Epithelial cell of prostate (primary cell): ENCODE measurements at regions not wholly inside any gene's neighbourhood (a gene's known extent, or its start where the extent isn't known, plus 50 kb on each side); places are given as distances from the start of the nearest gene placed in this dataset.
"Not testable (repeated sequence)": the region's sequence is repeated elsewhere in the genome, so short reads cannot be mapped to it uniquely, and the experiment has no call there.

Experiments used
- DNase-seq: peaks from one replicate; pipeline ENCODE4 v3.0.0-alpha.2; 2011; ENCODE audit warnings: low read depth, low spot score
- H3K27ac ChIP-seq: fragments of 450-650 bp; 2 replicates; pipeline ENCODE4 v1.5.1; 2017; ENCODE audit warnings: mild to moderate bottlenecking

- no peak for DNase-seq
- no peak overlapping the region for H3K27ac ChIP-seq
Measured at GRCh38 chr5:152125661-152126205, 201.1 kb upstream of the GLRA1 start.

DNA sequence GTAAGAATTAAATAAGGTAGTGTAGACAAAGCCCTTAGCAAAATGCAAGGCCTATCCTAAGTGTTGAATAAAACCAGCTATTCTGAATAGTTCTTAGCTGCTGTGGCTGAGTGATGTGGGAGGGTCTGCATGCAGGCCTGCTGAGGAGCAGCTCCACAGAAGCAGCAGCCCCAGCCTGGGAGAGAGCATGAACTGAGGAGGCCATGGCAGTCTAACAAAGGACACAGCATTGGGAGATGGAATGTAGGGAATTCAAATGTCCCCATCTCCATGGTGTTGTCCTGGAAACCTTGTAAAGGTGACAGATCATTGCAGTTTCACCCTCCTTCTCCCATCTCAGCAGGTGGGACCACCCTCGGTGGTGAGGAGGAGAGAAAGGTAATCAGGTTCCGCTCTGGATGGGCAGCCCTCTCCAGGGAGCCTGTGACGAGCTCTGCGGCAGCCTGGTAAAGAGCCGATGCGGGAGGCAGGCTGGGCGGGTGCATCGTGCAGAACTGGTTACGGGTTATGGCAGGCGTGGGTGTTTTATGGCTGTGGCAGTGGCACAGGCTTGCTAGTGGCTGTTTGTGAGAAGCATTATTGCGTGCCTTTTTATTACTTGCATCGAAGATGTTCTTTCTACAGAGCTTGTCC is 199.9 kb upstream of the GLRA1 start:
- no peak overlapping the region for H3K27ac ChIP-seq
- DNase-seq: no peak

DNA sequence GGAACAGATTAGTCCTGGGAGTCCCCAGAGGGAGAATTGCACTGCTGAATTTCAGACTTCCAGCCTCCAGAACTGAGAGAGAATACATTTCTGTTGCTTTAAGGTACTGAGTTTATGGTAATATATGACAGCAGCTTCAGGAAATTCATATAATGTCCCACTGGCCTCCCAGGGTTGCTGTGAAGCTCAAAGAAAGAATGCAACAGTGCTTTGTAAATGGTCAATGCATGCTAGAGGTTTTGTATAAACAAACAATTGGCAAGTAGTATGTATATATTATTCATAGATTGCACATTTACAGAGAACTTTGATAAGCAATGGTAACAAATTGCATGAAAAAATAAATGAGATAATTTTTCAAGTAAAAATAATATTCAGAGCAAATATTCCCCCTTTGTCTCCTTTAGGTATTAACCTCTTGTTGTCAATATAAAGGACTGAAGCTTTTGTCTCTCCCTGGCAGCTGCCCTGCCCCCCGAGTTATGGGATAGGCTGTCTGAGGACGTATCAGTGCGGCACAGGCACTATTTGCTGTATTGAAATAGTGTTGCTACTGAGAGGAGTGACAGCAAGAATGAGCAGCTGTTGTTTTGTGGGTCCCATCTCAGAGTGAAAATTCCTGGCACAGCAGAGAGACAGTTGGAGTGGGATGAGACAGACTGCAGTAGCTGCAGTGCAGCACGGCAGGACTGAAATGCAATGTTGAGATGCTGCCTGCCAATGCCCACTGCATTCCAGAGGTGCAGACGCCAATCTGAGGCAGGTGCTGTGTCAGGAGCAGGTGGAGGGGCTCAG is 194.2 kb upstream of the GLRA1 start:
- DNase-seq: no peak

DNA sequence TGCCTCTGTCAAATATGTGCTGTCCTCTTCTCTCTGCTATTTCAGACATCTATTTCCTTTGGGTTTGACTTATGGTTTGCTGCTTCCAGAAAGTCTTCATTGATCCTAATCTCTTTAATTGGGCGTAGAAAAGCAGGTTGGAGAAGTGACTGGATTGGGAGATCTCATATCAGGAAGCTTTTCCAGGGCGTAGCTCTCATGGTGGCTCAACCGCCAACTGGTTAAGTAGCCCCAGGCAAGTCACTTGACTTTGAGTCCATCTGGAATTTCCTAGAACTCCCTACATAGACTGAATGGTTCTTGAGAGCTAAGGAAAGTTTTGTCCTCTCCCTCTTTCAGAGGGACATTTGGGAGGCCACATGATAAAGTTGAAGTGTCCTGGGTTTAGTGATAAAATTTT is 192.3 kb upstream of the GLRA1 start:
- DNase-seq: no peak
- H3K27ac ChIP-seq: no peak overlapping the region

More for the DNA sequence above, 194.2 kb upstream of the GLRA1 start:
- no peak overlapping the region for H3K27ac ChIP-seq

- DNase-seq: no peak
- H3K27ac ChIP-seq: no peak overlapping the region
Measured at GRCh38 chr5:152113401-152113800, 188.8 kb upstream of the GLRA1 start.

DNA sequence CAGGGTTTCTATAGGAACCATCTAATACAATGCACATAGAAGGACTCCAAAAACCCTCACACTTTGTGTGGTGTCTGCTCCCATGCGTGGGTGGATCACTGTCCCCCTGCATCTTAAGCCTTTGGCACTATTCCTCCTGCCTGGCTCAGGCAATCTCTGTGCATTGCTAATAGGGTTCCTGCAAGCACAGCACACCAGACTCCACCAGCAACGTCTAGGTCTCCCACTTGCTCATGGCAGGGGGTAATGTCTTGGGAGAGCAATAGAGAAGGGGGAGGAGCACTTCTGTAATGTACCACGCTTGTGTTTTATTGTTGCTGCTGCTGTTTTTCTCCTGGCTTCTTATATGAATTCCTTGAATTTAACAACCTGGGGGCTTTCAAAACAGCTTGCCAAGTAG is 182.6 kb upstream of the GLRA1 start:
- no peak for DNase-seq
- H3K27ac ChIP-seq: no peak overlapping the region

DNA sequence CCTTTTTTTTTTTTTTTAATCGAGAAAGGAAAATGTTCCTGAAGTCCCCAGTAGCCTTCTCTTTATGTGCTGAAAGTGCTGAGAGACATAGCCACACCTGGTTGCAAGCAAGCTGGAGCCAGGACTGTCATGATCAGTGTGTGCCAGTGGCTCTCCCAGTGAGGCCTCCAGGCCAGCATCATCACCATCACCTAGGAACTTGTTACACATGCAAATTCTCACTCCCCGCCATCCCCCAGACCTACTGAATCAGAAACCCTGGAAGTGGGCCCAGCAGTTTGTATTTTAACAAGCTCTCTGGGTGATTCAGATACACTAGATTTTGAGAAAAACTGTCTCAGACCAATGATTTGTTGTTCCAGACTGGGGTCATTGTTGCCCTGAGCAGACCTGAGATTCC is 181.9 kb upstream of the GLRA1 start:
- no peak for DNase-seq
- no peak overlapping the region for H3K27ac ChIP-seq

DNA sequence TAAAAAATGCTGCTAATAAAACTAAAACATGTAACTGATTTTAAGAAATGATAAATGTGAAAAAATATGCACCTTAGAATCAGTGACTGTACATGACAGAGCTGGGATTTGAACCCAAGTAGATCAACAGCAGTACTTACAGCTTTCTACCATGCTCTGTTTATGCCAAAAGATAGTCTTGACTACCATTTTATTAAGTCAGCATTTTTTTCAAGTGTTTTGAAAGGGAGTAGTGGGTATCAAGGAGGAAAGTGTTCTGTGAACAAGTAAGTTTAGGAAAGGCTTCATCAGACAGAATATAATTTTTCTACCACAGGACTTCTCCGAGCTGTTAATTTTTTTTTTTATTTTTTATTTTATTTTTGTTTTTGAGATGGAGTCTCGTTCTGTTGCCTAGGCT is 180.4 kb upstream of the GLRA1 start:
- no peak overlapping the region for H3K27ac ChIP-seq
- DNase-seq: no peak

DNA sequence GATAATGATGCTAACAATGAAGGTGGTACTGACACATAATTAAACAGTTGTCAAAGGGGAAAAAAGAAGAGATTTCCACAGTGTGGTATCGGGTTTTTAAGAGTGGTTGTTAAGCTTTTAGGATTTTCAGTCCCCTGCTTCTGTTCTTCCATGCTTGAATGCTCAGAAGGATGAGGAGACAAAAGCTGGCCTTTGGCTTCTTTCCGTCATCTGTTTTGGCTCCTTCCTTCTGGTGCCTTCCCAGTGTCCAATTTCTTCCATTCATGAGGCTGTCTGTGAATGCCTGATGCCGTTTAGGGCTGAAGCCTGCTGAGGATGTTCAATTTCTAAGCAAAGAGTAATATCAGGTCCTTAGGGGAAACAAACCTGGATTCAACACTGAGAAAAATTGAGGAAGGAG is 179.6 kb upstream of the GLRA1 start:
- H3K27ac ChIP-seq: no peak overlapping the region
- no peak for DNase-seq

DNA sequence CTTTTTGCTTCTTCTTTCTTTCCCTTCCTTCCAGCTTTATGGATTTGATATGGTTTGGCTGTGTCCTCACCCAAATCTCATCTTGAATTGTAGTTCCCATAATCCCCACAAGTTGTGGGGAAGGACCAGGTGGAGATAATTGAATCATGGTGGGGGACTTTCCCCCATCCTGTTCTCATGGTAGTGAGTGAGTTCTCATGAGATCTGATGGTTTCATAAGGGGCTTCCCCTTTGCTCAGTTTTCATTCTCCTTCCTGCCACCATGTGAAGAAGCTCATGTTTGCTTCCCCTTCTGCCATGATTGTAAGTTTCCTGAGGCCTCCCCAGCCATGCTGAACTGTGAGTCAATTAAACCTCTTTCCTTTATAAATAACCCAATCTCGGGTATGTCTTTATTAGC is 178.3 kb upstream of the GLRA1 start:
- not testable (repeated sequence) for DNase-seq

GRCh38 chr5:152102057-152102456 is 177.4 kb upstream of the GLRA1 start:
- H3K27ac ChIP-seq: no peak overlapping the region
- no peak for DNase-seq

More for the DNA sequence above, 178.3 kb upstream of the GLRA1 start:
- not testable (repeated sequence) for H3K27ac ChIP-seq

DNA sequence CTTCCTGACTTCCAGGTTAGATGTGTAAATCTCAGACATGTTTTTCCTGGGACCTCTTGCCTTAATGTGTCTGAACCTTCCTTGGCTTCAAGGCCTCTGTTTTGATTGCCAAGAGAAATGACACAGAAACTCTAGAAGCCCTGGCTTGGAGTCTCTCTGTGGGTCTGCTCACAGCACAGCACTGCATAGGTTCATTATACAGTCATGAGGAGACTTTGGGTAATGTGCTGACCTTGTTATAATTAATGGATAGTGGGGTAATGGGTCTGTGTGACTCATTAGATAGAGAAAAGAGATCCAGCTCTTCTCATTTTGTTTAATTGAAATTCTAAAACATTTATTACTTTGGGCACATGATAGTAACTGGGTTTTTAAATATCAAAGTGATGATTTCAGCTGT is 175.8 kb upstream of the GLRA1 start:
- no peak for DNase-seq
- H3K27ac ChIP-seq: no peak overlapping the region

DNA sequence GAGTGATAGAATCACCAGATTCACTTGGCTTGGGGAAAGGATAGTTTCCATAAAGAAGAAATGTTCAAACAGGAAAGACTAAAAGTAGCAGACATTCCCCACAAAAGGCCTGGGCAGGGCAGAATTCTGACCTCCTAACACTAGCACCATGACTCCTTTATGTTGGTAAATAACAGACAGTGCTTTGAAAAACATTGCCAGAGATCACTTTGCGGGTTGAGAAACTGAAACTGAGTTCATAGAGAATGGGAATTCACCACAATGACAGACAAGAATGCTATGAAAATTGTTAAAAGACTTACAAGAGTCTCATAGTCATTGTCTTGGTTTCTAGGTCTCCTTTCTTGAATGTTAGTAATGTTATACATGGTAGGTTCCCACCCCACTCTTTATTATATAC is 172.5 kb upstream of the GLRA1 start:
- no peak for DNase-seq

GRCh38 chr5:152094716-152095115 is 170.1 kb upstream of the GLRA1 start:
- H3K27ac ChIP-seq: no peak overlapping the region
- no peak for DNase-seq

More for the DNA sequence above, 172.5 kb upstream of the GLRA1 start:
- H3K27ac ChIP-seq: no peak overlapping the region

- no peak overlapping the region for H3K27ac ChIP-seq
- no peak for DNase-seq
Measured at GRCh38 chr5:152094060-152094459, 169.4 kb upstream of the GLRA1 start.

DNA sequence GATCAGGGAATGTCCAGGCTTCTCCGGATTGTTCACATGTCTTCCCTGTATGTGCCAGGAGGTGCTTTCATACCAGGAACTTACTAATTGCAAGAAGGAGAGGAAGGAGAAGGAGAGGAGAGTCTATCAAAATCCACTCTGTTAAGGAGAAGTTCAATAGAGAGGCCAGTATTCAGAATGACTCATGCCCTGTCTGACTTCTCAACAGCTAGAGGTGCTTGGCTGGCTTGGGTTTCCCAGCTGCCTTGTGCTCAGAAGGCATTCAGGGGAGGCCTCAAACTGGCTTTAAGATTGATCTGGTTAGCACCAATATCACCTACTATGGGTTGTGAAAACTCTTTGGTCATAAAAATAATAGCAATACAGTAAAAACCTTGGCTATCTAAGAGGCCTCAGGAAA is 167.9 kb upstream of the GLRA1 start:
- no peak overlapping the region for H3K27ac ChIP-seq
- no peak for DNase-seq

- H3K27ac ChIP-seq: no peak overlapping the region
- DNase-seq: no peak
Measured at GRCh38 chr5:152089644-152090043, 165.0 kb upstream of the GLRA1 start.

DNA sequence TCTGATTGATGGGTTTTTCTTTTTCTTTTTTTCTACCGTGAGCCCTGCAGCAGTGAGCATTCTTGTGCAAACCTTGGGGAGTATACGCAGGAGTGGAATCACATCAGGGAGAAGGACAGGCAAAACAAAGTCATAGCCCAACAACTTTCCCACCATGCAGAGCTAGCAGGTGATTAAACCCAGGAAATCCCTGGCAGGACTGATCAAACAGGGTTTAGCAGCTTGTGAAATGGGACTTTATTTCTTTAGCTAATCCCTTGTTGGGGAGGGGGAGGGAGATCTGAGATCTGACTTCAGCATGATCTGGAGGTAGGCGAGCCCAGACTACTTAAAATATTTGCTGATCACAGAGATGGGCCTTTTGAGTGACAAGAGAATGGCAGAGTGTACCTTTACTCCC is 162.0 kb upstream of the GLRA1 start:
- DNase-seq: no peak
- H3K27ac ChIP-seq: no peak overlapping the region

DNA sequence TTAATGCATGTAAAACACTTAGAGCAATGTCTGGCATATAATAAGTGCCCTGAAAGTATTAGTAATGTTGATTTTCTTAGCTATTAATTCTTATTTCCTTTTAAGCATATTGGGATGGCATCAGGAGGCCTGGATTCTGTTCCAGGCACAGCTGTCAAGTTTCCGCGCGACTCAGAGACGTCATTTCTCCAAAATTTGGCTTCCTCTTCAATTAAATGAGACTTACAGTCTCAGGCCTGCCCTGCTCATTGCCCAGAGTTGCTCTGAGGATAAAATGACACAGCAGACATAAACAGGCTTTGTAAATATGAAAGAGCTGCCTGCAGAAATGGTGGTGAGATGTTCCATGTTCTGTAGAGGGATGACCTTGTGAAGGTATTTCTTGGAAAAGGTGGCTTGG is 159.8 kb upstream of the GLRA1 start:
- H3K27ac ChIP-seq: no peak overlapping the region
- no peak for DNase-seq

- DNase-seq: no peak
- H3K27ac ChIP-seq: no peak overlapping the region
Measured at GRCh38 chr5:152083231-152083630, 158.6 kb upstream of the GLRA1 start.

- H3K27ac ChIP-seq: no peak overlapping the region
- DNase-seq: no peak
Measured at GRCh38 chr5:152072091-152072490, 147.4 kb upstream of the GLRA1 start.

GRCh38 chr5:152070591-152070990 is 145.9 kb upstream of the GLRA1 start:
- DNase-seq: no peak
- H3K27ac ChIP-seq: no peak overlapping the region
